ENCODE measurements at regions not wholly inside any gene's neighbourhood (a gene's known extent, or its start where the extent isn't known, plus 50 kb on each side); places are given as distances from the start of the nearest gene placed in this dataset.

- no peak for TF ChIP-seq CTCF (IDR thresholded peaks at IDR 0.05; ENCODE audit: insufficient read depth, low read length)
- TF ChIP-seq REST (IDR thresholded peaks at IDR 0.05; ENCODE audit: insufficient replicate concordance, low read depth): no peak
Observed at GRCh38 chr10:133034092-133034491, 53.6 kb upstream of the ADGRA1 start.
